ENCODE measurements at regions not wholly inside any gene's neighbourhood (a gene's known extent, or its start where the extent isn't known, plus 50 kb on each side); places are given as distances from the start of the nearest gene placed in this dataset.

DNA sequence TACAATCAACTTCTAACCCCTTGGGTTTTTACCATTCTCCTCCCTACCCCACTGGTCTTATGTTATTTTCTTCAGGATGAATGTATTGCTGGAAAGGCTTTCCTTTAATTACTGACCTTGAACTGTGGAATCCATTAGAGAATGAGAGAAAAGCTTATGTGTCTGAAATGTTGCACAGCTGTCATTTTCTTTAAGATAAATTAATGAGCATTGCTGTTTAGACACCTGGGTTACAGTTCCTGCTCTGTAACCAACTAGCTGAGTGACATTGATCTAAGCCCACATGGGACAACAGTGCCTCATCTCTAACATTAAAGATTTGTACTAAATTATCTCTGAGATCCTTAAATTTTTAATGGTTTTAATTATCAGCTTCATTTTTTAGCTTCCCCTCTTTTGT is 507.0 kb downstream of the TAF11L14 start:
- no TSS peak for BruUV-seq (replicated peaks)
- no peak overlapping the region for H3K27ac ChIP-seq (ENCODE audit: extremely low read depth, low read depth, low read length)
- intact Hi-C loops (cut with micrococcal nuclease) (no loop called here), in situ Hi-C loops (cut with MboI) (no loop called here)
- H3K4me1 ChIP-seq (replicated peaks in 1 of 2; ENCODE audit: control insufficient read depth in 2 of 2, insufficient read depth in 2 of 2, low read length in 2 of 2), result no peaks in the 10 kb centered on the region
- H2AFZ ChIP-seq (ENCODE audit: low read depth, low read length), result no peak overlapping the region
- H3K9me3 ChIP-seq (replicated peaks; ENCODE audit: control insufficient read depth, insufficient read depth, low read depth, low read length), result no peaks in the 10 kb centered on the region; the same call in 1 of the 2 replicates
- no peak overlapping the region for H3K4me3 ChIP-seq
- no peaks in the 10 kb centered on the region for H3K9me1 ChIP-seq (ENCODE audit: control insufficient read depth, insufficient read depth, low read length)
- ATAC-seq (no peak), DNase-seq (ENCODE audit: extremely low read depth in 1 of 4, low spot score in 3 of 4) (no peak), FAIRE-seq (no peak)
- no peaks in the 10 kb centered on the region for H3K27me3 ChIP-seq (ENCODE audit: control insufficient read depth in 2 of 2, insufficient read depth in 2 of 2, low read length in 2 of 2)
- ChIA-PET POLR2A (no interaction called here), CTCF (ENCODE audit: low intra/inter-chr PET ratio) (no interaction called here)
- no peaks in the 10 kb centered on the region for H3K36me3 ChIP-seq (ENCODE audit: control insufficient read depth, insufficient read depth, low read length)
- no peak overlapping the region for H3K9ac ChIP-seq (ENCODE audit: insufficient read depth in 1 of 2, low read depth in 2 of 2, low read length in 2 of 2)
- TF ChIP-seq FOXA3 (CRISPR knock-in tag; conservative IDR thresholded peaks at IDR 0.05 in 1 of 2, IDR thresholded peaks at IDR 0.05 in 1 of 2) (no peak), SRSF3 (IDR thresholded peaks at IDR 0.05; ENCODE audit: insufficient read depth, low read length) (no peak), PHB2 (IDR thresholded peaks at IDR 0.05; ENCODE audit: low read depth) (no peak), PYGO2 (tag; IDR thresholded peaks at IDR 0.05) (no peak), TEAD1 (CRISPR knock-in tag; IDR thresholded peaks at IDR 0.05) (no peak), CCAR2 (IDR thresholded peaks at IDR 0.05; ENCODE audit: low read depth, low read length) (no peak), SOX6 (IDR thresholded peaks at IDR 0.05) (no peak), IRF9 (tag; IDR thresholded peaks at IDR 0.05) (no peak), ZNF511 (CRISPR knock-in tag; IDR thresholded peaks at IDR 0.05) (no peak)
- H3K79me2 ChIP-seq (ENCODE audit: control insufficient read depth, insufficient read depth, low read length), result no peaks in the 10 kb centered on the region
- no peaks in the 10 kb centered on the region for H4K20me1 ChIP-seq (replicated peaks; ENCODE audit: control insufficient read depth, insufficient read depth, low read length)
- no peak overlapping the region for H3K4me2 ChIP-seq (ENCODE audit: insufficient read depth, low read length)
